ENCODE measurements at regions not wholly inside any gene's neighbourhood (a gene's known extent, or its start where the extent isn't known, plus 50 kb on each side); places are given as distances from the start of the nearest gene placed in this dataset.

- no peak for TF ChIP-seq ETS1 (IDR thresholded peaks at IDR 0.05)
These were observed 688.7 kb downstream of the ETS1 start (continued) for GRCh38 chr11:127898422-127899365.

DNA sequence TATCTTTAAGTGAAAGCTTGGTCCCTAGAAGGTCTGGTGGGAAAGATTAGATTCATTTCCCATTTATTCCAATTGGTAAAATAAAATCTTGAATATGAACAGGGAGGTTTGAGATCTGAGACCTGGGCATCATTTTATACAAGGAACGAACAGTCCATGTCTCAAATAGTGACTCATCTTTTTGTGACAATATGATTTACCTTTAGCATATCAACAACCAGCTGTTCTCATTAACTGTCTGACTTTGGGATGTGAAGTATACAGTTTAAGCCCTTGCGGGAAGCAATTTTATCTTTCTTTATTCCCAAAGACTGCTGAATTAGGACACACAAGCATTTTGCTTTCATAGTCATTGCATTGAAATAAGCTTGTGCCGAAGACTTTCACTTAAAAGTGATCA lies 691.6 kb downstream of the ETS1 start:
- Histone ChIP-seq H3K27me3 (ENCODE audit: insufficient read depth) (no peaks in the 10 kb centered on the region), H4K20me1 (replicated peaks; ENCODE audit: insufficient read depth) (no peaks in the 10 kb centered on the region), H3K4me3 (no peak overlapping the region), H2AFZ (no peak overlapping the region), H3K79me2 (replicated peaks; ENCODE audit: insufficient read depth) (no peaks in the 10 kb centered on the region), H3K9me2 (ENCODE audit: insufficient read depth) (peaks cover 10% of the 10 kb centered on the region; the same call in 1 of the 2 replicates), H3K27ac (ENCODE audit: low read depth) (no peak overlapping the region), H3K4me1 (ENCODE audit: insufficient read depth) (peaks cover 9% of the 10 kb centered on the region), H3F3A (replicated peaks; ENCODE audit: low read depth) (no peaks in the 10 kb centered on the region), H3K4me2 (no peak overlapping the region), H3K36me3 (ENCODE audit: insufficient read depth) (0 out of 2 replicates have a peak, but pooled peaks cover 4% of the 10 kb centered on the region)
- ATAC-seq, result no peak
- Mint-ChIP-seq H3K4me1 (peaks cover 8% of the 10 kb centered on the region; the same call in 2 of the 3 replicates), H3K9me3 (peaks cover 23% of the 10 kb centered on the region), H3K36me3 (ENCODE audit: low read depth) (peaks cover 13% of the 10 kb centered on the region), H3K27ac (no peak overlapping the region), H3K4me3 (no peak overlapping the region), H3K27me3 (ENCODE audit: insufficient read depth, low read depth, poor library complexity) (peaks cover 2% of the 10 kb centered on the region)
- no peak for DNase-seq (ENCODE audit: low spot score)
- no peak for TF ChIP-seq STAT1 (IDR thresholded peaks at IDR 0.05; ENCODE audit: unreplicated experiment)
- no peak for TF ChIP-seq CREB1 (CRISPR knock-in tag; IDR thresholded peaks at IDR 0.05; ENCODE audit: low read depth)
- no peak for TF ChIP-seq ZNF331 (CRISPR knock-in tag; IDR thresholded peaks at IDR 0.05; ENCODE audit: low read depth)
- no peak for TF ChIP-seq EZH2phosphoT487 (IDR thresholded peaks at IDR 0.05; ENCODE audit: unreplicated experiment)
- TF ChIP-seq ZNF114 (CRISPR knock-in tag; IDR thresholded peaks at IDR 0.05), result no peak
- TF ChIP-seq, protein P1, sequence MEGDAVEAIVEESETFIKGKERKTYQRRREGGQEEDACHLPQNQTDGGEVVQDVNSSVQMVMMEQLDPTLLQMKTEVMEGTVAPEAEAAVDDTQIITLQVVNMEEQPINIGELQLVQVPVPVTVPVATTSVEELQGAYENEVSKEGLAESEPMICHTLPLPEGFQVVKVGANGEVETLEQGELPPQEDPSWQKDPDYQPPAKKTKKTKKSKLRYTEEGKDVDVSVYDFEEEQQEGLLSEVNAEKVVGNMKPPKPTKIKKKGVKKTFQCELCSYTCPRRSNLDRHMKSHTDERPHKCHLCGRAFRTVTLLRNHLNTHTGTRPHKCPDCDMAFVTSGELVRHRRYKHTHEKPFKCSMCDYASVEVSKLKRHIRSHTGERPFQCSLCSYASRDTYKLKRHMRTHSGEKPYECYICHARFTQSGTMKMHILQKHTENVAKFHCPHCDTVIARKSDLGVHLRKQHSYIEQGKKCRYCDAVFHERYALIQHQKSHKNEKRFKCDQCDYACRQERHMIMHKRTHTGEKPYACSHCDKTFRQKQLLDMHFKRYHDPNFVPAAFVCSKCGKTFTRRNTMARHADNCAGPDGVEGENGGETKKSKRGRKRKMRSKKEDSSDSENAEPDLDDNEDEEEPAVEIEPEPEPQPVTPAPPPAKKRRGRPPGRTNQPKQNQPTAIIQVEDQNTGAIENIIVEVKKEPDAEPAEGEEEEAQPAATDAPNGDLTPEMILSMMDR (conservative IDR thresholded peaks at IDR 0.05; ENCODE audit: low read depth in 2 of 2), result no peak
- TF ChIP-seq ZNF462 (CRISPR knock-in tag; IDR thresholded peaks at IDR 0.05), result no peak
- no peak for TF ChIP-seq JUNB (IDR thresholded peaks at IDR 0.05; ENCODE audit: unreplicated experiment)
- no peak for TF ChIP-seq POLR2AphosphoS5 (IDR thresholded peaks at IDR 0.05; ENCODE audit: low read depth)
- TF ChIP-seq NANOG (IDR thresholded peaks at IDR 0.05; ENCODE audit: borderline replicate concordance), result no peak
- TF ChIP-seq, protein P2, sequence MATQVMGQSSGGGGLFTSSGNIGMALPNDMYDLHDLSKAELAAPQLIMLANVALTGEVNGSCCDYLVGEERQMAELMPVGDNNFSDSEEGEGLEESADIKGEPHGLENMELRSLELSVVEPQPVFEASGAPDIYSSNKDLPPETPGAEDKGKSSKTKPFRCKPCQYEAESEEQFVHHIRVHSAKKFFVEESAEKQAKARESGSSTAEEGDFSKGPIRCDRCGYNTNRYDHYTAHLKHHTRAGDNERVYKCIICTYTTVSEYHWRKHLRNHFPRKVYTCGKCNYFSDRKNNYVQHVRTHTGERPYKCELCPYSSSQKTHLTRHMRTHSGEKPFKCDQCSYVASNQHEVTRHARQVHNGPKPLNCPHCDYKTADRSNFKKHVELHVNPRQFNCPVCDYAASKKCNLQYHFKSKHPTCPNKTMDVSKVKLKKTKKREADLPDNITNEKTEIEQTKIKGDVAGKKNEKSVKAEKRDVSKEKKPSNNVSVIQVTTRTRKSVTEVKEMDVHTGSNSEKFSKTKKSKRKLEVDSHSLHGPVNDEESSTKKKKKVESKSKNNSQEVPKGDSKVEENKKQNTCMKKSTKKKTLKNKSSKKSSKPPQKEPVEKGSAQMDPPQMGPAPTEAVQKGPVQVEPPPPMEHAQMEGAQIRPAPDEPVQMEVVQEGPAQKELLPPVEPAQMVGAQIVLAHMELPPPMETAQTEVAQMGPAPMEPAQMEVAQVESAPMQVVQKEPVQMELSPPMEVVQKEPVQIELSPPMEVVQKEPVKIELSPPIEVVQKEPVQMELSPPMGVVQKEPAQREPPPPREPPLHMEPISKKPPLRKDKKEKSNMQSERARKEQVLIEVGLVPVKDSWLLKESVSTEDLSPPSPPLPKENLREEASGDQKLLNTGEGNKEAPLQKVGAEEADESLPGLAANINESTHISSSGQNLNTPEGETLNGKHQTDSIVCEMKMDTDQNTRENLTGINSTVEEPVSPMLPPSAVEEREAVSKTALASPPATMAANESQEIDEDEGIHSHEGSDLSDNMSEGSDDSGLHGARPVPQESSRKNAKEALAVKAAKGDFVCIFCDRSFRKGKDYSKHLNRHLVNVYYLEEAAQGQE (IDR thresholded peaks at IDR 0.05; ENCODE audit: unreplicated experiment), result no peak

Measured in GM23338 (cell line).